ENCODE measurements at regions not wholly inside any gene's neighbourhood (a gene's known extent, or its start where the extent isn't known, plus 50 kb on each side); places are given as distances from the start of the nearest gene placed in this dataset.

DNA sequence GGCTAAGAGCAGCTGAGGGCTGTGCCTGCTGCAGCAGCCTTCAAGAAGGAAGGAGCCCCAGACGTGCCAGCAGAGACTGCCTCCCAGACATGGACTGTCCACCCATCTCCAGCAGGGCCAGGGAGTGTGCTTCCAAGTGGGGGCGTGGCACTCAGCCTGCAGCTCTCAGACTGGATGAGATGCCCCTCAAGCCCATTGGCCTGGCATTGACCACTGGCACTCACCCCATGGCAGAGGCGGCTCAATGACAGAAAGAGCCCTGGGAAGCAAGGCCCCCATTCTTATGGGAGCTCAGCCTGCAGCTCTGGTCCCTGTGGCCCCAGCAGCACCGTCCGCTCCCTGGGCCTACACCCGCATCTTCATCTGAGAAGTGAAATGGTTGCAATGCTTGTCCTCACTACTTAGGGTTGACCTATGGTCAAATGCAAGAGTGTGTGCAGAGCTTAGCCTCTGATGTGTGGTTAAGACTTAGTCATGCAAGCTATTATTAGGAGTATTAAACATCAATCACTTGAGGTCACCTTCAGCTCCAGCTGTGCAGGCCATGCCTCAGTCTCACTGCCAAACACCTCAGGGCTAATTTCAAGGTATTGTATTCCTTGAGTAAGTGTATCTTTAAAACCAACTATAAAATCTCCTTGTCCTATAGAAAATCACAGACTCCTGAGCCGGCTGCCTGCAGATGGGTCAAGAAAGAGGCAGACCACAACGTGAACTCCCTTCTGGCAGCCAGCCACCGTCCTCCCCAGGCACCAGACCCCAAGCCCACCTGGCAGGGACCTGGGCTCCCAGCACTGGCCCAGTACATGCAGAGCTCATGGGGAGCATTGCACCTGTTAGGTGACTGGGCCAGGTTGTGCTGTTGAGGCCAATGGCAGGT, 194.8 kb downstream of the NDUFA10 start:
- TF ChIP-seq, protein P1, sequence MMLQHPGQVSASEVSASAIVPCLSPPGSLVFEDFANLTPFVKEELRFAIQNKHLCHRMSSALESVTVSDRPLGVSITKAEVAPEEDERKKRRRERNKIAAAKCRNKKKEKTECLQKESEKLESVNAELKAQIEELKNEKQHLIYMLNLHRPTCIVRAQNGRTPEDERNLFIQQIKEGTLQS (IDR thresholded peaks at IDR 0.05), result no peak
- TF ChIP-seq, protein P2, sequence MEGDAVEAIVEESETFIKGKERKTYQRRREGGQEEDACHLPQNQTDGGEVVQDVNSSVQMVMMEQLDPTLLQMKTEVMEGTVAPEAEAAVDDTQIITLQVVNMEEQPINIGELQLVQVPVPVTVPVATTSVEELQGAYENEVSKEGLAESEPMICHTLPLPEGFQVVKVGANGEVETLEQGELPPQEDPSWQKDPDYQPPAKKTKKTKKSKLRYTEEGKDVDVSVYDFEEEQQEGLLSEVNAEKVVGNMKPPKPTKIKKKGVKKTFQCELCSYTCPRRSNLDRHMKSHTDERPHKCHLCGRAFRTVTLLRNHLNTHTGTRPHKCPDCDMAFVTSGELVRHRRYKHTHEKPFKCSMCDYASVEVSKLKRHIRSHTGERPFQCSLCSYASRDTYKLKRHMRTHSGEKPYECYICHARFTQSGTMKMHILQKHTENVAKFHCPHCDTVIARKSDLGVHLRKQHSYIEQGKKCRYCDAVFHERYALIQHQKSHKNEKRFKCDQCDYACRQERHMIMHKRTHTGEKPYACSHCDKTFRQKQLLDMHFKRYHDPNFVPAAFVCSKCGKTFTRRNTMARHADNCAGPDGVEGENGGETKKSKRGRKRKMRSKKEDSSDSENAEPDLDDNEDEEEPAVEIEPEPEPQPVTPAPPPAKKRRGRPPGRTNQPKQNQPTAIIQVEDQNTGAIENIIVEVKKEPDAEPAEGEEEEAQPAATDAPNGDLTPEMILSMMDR (IDR thresholded peaks at IDR 0.05; ENCODE audit: low read depth, low read length, missing input control), result no peak

Measured in liver (tissue), 3 donors.